ENCODE measurements at regions not wholly inside any gene's neighbourhood (a gene's known extent, or its start where the extent isn't known, plus 50 kb on each side); places are given as distances from the start of the nearest gene placed in this dataset.
"Not testable (repeated sequence)": the region's sequence is repeated elsewhere in the genome, so short reads cannot be mapped to it uniquely, and the experiment has no call there.

DNA sequence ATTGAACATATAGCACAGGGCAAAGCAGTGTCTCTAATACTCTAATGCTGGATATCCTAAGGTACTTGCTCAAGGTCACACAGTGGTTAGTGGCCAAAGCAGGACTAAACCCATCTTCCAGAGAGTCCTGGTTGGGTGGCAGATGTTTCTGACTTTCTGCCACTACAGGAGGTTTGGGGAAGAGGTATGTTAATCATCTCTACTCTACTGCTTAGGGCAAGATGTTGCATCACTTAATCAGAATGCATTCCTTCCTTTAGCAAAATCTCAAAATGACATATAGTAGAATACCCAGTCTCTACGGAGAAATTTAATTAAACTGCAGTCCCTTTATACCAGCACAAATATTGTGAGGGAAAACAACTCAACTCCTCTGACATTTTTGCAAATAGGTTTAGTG is 190.7 kb upstream of the FAM241A start:
- DNase-seq: no peak

DNA sequence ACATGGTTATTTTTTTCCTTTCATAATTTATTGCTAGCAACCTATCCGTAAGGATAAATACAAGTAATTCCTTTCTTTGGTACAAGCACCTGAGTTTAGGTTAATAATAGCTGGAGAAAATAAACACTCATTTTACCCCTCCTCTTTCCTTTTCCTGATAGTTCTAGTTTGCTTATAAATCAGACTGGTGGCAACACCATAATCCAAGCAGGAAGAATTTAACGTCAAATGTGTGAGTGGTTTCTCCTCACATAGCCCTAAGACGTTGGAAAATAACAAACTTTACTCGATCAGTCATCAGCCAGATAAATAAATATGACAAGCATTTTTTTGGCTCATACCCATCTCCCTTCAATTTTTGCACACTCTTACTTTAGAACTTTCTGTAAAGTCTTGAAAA is 190.3 kb upstream of the FAM241A start:
- DNase-seq: no peak

DNA sequence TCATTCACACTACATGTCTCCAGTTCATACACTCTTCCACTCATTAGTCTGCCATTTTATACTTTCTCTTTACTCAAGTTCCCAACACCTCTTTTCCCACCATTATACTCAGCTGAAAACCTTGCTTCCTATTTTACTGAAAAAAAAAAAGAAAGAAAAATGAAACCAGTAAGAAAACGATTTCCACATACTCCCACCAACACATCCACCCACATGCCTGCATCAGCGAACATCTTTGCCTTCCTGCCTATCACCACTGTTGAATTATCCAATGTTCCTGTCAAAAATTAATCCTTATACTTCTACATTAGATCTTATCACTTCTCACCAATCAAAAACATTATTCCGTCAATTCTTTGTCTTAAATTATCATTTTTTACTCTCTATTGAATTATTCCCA is 188.1 kb upstream of the FAM241A start:
- no peak for DNase-seq

- no peak for DNase-seq
These were observed 187.3 kb upstream of the FAM241A start for GRCh38 chr4:111957997-111958396.

DNA sequence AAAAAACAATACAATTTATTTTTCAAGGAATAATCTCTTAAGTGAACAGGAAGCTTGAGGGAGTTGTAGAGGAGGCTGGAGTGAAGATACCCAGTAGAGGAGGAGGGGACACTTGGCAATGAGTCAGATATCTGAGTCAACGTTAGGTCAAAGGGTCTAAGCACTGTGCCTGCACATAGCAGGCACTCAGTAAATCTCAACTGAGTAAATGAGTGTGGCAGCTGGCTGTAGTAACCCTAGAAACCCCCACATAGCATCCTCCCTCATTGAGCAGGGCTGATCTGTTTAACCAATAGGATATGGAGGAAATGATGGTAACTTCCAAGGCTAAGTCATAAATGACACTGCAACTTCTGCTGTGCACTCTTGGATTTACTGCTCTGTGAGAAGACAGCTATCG is 186.0 kb upstream of the FAM241A start:
- DNase-seq: no peak

- DNase-seq: no peak
These were observed 185.0 kb upstream of the FAM241A start for GRCh38 chr4:111960241-111960667.

DNA sequence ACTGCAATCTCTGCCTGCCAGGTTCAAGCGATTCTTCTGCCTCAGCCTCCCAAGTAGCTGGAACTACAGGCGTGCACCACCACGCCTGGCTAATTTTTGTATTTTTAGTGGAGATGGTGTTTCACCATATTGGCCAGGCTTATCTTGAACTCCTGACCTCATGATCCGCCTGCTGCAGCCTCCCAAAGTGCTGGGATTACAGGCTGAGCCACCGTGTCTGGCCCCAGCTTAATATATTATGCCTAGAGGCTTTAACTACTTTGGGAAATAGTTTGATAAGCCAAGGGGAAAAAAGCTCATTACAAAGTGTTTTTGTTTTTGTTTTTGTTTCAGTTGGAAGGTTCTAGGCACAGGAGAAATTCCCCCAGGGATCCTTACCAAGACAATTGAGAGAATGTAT is 184.2 kb upstream of the FAM241A start:
- not testable (repeated sequence) for DNase-seq

GRCh38 chr4:111961809-111962208 is 183.4 kb upstream of the FAM241A start:
- DNase-seq: no peak

DNA sequence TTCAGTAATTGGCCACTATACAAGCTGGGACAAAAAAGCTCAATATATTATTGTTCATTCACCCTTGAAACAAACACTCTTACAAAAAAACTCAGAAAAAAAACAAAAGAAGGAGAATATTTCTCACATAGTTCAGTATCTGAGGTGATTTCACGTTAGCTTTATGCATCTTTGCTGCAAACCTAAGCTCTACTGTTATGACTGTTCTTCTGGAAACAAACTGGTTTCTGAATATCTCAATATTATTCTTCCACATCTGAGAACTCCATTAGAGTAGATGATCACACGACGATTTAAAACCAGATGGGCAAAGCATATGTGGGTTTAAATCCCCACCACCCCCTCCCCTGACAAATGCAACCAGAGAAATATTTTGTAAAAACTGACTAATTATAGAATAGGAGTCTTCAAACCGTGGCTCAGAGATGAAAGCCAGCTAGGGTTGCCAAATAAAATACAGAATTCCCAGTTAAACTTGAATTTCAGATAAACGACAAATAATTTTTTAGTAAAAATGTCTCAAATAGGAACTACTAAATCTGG is 182.0 kb upstream of the FAM241A start:
- peak; percentile 44 for DNase-seq

DNA sequence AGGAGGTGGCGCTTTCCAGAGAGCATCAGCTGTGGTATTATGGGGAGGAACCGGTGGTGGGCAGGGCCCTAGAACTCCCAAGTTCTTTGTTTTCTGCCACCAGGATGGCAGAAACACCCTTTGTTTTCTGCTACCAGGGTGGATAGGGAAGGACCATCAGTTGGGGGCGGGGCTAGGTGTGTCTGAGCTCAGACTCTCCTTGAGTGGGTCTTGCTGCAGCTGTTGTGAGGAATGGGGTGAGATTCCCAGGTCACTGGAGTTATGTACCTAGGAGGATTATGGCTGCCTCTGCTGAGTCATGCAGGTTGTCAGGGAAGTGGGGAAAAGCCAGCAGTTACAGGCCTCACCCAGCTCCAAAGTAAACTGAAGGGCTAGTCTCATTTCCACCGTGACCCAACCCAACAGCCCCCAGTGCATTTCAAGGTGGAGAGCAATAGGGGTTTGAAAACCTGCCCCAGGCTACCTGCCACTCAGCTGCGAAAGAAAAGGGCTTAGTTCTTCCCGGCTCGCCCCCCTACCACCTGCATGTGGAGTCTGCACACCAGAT is 167.8 kb upstream of the FAM241A start:
- DNase-seq: no peak

- DNase-seq: no peak
These were observed 165.3 kb upstream of the FAM241A start for GRCh38 chr4:111979921-111980320.

- DNase-seq: no peak
These were observed 163.2 kb upstream of the FAM241A start for GRCh38 chr4:111982089-111982488.

DNA sequence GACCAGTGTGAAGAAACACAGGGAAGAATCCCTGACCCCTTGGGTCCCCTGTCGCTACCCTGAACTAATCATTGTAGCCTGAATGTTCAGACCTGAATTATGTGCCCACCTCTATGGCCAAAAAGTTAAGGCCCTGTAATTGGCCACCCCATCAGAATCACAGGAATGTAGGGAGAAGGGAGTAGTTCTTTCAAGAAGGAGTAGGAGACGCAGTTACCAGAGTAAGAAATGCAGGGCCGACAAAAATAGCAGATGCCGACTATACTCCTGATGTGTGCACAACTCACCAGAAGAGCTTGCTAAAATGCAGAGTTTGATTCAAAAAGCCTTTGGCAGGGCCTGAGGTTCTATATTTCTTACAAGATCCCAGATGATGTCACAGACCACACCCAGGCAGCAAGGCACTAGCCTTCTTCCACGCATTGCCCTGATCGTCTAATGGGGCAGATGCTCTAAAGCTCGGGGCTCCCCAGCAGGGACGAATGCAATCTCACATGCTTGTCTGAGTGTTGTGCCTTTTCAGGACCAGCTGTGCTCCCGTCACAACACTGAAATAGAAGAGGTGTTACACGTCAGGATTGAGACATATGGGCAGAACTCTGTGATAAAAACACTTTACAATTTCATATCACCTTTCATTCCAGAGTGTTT is 161.0 kb upstream of the FAM241A start:
- no peak for DNase-seq

- DNase-seq: no peak
These were observed 159.8 kb upstream of the FAM241A start for GRCh38 chr4:111985426-111985825.

- no peak for DNase-seq
These were observed 159.2 kb upstream of the FAM241A start for GRCh38 chr4:111986095-111986494.

DNA sequence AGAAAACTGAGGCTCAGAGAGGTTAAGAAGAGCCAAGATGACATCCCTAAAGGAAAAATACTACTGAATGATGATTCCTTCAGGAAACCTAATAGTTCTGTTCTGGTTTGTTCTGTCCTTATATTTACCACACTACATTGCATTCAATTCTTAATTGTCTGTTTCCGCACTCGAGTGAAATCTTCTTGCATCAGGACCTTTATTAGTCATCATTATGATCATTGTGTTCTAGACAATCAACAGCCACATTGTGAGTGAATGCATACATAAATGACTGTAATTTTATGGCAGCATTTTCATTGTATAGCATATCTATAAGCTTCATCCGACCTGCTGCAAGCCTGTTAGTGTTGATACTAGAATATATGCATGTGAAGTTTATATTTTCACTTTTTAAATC is 156.7 kb upstream of the FAM241A start:
- no peak for DNase-seq

GRCh38 chr4:111989817-111990216 is 155.4 kb upstream of the FAM241A start:
- DNase-seq: no peak

DNA sequence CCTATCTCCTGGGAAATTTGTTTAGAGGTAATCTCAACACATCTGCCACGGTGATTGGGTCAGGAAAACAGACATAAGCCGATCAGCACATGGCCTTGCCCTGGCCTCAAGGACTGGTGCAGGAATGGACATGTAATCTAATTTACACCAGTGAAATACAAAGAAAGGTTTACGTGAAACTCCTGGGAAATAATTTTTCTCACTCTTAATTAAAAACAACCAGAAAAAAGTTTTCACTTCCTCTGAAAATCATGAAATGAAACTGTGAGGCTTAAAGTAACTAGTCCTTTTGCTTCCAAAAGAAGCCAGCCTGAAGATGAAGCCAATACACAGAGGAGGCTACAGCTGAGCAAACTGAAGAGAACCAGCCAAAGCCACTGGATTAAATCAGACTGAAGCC is 154.1 kb upstream of the FAM241A start:
- DNase-seq: no peak

DNA sequence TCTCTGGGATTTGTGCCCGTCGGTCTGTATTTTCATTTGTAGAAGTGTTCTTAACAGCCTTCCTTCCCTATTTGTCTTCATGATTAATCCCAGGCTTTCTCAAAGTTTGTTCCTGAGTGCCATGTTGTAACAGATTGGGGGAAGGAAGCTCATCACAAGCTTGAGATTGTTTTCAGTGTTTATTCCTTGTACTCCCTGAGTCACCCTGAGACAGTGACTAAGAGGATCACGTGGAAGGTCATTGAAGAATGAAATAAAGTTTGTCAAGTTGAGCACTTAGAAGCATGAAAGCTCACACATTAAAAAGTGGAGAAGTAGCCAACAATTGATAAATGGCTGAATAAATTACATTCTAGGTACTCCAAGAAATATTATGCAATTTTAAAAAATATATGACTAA is 153.5 kb upstream of the FAM241A start:
- DNase-seq: no peak

DNA sequence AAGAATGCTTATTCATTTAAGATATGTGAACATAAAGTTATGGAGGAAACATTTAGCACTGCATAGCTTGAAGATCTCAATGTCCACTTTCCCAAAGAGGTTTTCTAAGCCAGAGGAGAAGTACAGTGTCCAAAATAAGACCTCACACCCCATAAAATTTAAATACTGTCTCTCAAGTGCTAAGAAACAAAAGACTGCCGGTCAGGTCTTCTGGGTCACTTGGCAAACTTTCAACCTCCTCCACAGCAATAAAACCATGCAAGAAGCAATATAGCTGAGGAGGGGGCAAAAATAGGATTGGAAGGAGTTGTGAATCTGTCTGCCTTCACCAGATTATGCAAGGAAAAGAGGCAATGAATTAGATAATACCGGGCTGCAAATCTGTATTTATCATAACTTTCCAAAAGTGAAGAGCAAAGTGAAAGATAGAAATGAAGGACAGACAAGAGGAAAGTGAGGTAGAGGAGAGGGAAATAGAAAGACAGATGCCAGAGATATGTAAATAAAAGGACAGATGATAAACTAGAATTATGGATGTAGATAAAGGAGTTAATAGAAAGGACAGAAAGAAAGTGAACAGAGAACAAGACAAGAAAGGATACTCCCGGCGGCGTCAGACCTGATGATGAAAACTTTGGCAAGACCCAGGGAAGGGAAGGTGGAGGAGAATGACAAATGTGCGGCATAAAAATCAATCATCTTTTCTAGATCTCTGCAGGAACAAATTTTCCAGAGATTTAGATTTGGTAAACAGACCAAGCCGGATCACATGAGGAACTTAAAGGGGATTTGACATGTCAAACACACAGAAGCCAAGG is 152.7 kb upstream of the FAM241A start:
- no peak for DNase-seq

- no peak for DNase-seq
These were observed 150.9 kb upstream of the FAM241A start for GRCh38 chr4:111994392-111994791.

- no peak for DNase-seq
These were observed 147.5 kb upstream of the FAM241A start for GRCh38 chr4:111997785-111998184.

DNA sequence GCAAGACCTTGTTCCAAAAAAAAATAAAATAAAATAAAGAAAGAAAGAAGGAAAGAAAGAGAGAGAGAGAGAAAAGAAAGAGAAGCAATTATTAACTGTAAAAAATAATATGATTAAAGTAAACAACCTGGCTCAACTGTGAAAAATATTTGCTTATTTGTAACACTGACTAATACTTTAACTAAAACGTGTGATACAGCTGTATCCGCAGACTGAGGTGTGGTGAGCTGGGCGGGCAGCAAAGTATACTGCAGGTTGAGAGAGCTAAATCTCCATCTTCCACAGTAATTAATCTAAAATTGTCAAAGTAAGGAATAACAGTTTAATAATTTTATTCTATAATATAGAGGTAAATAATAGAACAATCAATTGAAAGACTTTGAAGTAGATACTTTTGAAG is 145.5 kb upstream of the FAM241A start:
- no peak for DNase-seq

Measured in muscle of arm (tissue), 1 donor.